ENCODE measurements at regions not wholly inside any gene's neighbourhood (a gene's known extent, or its start where the extent isn't known, plus 50 kb on each side); places are given as distances from the start of the nearest gene placed in this dataset.
"Not testable (repeated sequence)": the region's sequence is repeated elsewhere in the genome, so short reads cannot be mapped to it uniquely, and the experiment has no call there.

GRCh38 chr1:230495076-230495475 is 68.9 kb upstream of the PGBD5 start:
- TF ChIP-seq, protein P1, sequence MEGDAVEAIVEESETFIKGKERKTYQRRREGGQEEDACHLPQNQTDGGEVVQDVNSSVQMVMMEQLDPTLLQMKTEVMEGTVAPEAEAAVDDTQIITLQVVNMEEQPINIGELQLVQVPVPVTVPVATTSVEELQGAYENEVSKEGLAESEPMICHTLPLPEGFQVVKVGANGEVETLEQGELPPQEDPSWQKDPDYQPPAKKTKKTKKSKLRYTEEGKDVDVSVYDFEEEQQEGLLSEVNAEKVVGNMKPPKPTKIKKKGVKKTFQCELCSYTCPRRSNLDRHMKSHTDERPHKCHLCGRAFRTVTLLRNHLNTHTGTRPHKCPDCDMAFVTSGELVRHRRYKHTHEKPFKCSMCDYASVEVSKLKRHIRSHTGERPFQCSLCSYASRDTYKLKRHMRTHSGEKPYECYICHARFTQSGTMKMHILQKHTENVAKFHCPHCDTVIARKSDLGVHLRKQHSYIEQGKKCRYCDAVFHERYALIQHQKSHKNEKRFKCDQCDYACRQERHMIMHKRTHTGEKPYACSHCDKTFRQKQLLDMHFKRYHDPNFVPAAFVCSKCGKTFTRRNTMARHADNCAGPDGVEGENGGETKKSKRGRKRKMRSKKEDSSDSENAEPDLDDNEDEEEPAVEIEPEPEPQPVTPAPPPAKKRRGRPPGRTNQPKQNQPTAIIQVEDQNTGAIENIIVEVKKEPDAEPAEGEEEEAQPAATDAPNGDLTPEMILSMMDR (conservative IDR thresholded peaks at IDR 0.05; ENCODE audit: low read depth, low read length), result no peak
- no peak overlapping the region for H3K4me3 ChIP-seq (ENCODE audit: low read depth, low read length)
- no peak for DNase-seq (ENCODE audit: low read depth)

DNA sequence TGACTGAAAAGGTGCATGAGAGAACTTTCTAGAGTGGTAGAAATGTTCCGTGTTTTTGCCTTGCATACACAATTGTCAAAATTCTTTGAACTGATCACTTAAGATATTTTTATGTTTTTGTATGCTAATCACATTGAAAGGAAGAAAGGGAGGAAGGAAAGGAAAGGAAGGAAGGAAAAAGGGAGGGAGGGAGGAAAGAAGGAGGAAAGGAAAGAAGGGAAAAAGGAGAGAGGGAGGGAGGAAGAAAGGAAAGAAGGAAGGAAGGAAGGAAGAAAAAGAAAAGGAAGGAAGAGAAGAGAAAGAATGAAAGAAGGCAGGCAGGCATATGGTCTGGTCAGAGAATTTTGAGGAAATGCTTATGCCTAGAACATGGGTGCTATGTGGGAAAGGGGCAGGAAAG is 68.4 kb upstream of the PGBD5 start:
- TF ChIP-seq, protein P1 (conservative IDR thresholded peaks at IDR 0.05; ENCODE audit: low read depth, low read length), result no peak
- DNase-seq (ENCODE audit: low read depth), result no peak
- no peak overlapping the region for H3K4me3 ChIP-seq (ENCODE audit: low read depth, low read length)

GRCh38 chr1:230494026-230494425 is 67.9 kb upstream of the PGBD5 start:
- H3K4me3 ChIP-seq (ENCODE audit: low read depth, low read length), result no peak overlapping the region
- no peak for DNase-seq (ENCODE audit: low read depth)
- TF ChIP-seq, protein P1 (conservative IDR thresholded peaks at IDR 0.05; ENCODE audit: low read depth, low read length), result no peak

DNA sequence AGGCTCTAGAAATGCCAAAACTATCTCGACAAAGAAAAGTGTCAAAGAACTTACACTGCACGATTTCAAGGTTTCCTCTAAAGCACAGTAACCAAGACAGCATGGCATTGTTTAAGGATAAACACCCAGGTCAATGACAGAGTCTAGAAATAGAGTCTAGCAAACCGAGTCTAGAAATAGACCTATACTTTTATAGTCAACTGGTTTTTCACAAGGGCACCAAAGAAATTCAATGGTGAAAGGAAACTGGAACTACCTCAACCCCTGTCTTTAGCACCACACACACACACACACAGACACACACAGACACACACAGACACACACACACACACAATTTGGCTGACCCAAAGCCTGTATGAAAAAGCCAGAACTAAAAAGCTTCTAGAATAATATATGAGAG is 67.1 kb upstream of the PGBD5 start:
- DNase-seq (ENCODE audit: low read depth), result no peak
- TF ChIP-seq, protein P1 (conservative IDR thresholded peaks at IDR 0.05; ENCODE audit: low read depth, low read length), result no peak
- no peak overlapping the region for H3K4me3 ChIP-seq (ENCODE audit: low read depth, low read length)

DNA sequence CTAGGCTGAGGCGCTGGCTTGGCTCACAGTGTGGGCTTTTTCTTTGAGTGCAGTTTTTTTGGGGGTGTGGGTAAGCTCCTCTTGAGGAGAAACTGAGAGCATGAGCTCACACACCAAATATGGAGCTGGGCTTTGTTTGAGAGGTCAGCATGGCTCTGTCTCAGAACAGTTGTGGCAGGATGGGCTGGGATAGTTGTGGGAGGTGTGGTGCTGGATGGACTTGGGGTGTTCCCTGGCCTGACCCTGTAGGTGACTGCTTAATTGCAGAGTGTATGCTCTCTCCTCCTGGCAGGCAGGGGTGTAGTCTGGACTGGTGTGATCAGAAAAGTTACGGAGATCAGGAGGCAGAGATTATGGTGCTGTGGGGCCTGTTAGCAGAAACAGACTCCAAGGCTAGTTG is 64.3 kb upstream of the PGBD5 start:
- no peak overlapping the region for H3K4me3 ChIP-seq (ENCODE audit: low read depth, low read length)
- TF ChIP-seq, protein P1 (conservative IDR thresholded peaks at IDR 0.05; ENCODE audit: low read depth, low read length), result no peak
- DNase-seq (ENCODE audit: low read depth), result no peak

DNA sequence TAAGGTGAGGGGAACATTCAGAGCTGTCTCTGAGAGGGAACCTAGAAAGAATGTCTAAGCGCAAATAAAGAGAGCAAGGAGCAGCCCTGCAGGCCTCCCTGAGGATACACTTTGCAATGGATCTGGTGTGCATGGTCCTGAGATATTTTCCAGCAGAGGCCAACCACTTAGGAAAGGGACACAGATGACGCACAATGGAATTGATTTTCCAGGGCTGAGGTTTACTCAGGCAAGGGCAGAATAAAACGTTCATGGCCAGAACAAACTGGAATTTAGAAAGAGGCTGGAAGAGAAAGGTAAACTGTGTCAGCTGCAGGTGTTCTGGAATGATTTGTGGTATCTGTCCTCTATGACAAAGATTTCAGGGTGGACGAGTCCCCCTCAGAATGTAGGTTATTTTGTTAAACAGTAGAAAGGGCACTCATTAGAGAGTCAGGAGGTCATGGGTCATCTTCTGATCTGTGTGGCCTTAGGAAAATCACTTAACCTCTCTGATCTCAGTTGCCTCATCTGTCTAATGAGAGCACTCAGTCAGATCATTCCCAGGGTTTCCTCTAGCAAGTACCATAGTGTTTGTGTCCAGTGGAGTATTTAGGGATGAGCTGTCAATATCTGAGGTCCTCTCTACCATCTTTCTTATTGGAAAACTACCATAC is 61.8 kb upstream of the PGBD5 start:
- no peak overlapping the region for H3K4me3 ChIP-seq (ENCODE audit: low read depth, low read length)
- no peak for DNase-seq (ENCODE audit: low read depth)
- TF ChIP-seq, protein P1 (conservative IDR thresholded peaks at IDR 0.05; ENCODE audit: low read depth, low read length), result no peak

GRCh38 chr1:230476622-230477003 is 50.5 kb upstream of the PGBD5 start:
- TF ChIP-seq, protein P1 (conservative IDR thresholded peaks at IDR 0.05; ENCODE audit: low read depth, low read length), result no peak
- no peak overlapping the region for H3K4me3 ChIP-seq (ENCODE audit: low read depth, low read length)
- DNase-seq (ENCODE audit: low read depth), result no peak

DNA sequence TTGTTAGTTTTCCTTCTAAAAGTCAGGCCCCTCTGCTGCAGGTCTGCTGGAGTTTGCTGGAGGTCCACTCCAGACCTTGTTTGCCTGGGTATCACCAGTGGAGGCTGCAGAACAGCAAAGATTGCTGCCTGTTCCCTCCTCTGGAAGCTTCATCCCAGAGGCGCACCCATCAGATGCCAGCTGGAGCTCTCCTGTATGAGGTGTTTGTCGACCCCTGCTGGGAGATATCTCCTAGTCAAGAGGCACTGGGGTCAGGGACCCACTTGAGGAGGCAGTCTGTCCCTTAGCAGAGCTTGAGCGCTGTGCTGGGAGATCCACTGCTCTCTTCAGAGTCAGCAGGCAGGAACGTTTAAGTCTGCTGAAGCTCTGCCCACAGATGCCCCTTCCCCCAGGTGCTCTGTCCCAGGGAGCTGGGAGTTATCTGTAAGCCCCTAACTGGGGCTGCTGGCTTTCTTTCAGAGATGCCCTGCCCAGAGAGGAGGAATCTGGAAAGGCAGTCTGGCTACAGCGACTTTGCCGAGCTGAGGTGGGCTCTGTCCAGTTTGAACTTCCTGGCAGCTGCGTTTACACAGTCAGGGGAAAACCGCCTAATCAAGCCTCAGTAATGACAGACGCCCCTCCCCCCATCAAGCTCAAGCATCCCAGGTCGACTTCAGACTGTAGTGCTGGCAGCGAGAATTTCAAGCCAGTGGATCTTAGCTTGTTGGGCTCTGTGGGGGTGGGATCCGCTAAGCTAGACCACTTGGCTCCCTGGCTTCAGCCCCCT is 49.9 kb upstream of the PGBD5 start:
- not testable (repeated sequence) for DNase-seq (ENCODE audit: low read depth); H3K4me3 ChIP-seq (ENCODE audit: low read depth, low read length)

All from choroid plexus epithelial cell (primary cell).